GM21619 (cell line): ENCODE measurements at regions not wholly inside any gene's neighbourhood (a gene's known extent, or its start where the extent isn't known, plus 50 kb on each side); places are given as distances from the start of the nearest gene placed in this dataset.

Experiments used
- ATAC-seq: cut with Tn5 transposase; IDR thresholded peaks from one replicate; pipeline ENCODE4 v1.9.1; 2021; ENCODE audit not compliant: unreplicated experiment

GRCh38 chr7:15867441-15867840 lies 181.0 kb upstream of the MEOX2 start:
- ATAC-seq = no peak

- no peak for ATAC-seq
These were observed 180.3 kb upstream of the MEOX2 start for GRCh38 chr7:15866753-15867152.

GRCh38 chr7:15864626-15864991 lies 178.1 kb upstream of the MEOX2 start:
- no peak for ATAC-seq

- ATAC-seq = no peak
These were observed 177.6 kb upstream of the MEOX2 start for GRCh38 chr7:15863951-15864625.

- ATAC-seq = no peak
These were observed 176.3 kb upstream of the MEOX2 start for GRCh38 chr7:15862781-15863165.

- no peak for ATAC-seq
These were observed 175.7 kb upstream of the MEOX2 start for GRCh38 chr7:15862016-15862780.

- no peak for ATAC-seq
These were observed 173.9 kb upstream of the MEOX2 start for GRCh38 chr7:15860264-15860949.

GRCh38 chr7:15857026-15857425 lies 170.5 kb upstream of the MEOX2 start:
- no peak for ATAC-seq

- no peak for ATAC-seq
These were observed 169.8 kb upstream of the MEOX2 start for GRCh38 chr7:15856311-15856710.

- no peak for ATAC-seq
These were observed 169.1 kb upstream of the MEOX2 start for GRCh38 chr7:15855525-15856109.

- ATAC-seq = no peak
These were observed 168.5 kb upstream of the MEOX2 start for GRCh38 chr7:15854841-15855524.

GRCh38 chr7:15853832-15854470 lies 167.5 kb upstream of the MEOX2 start:
- ATAC-seq = no peak

GRCh38 chr7:15851201-15851600 lies 164.7 kb upstream of the MEOX2 start:
- ATAC-seq = no peak

GRCh38 chr7:15848901-15849300 lies 162.4 kb upstream of the MEOX2 start:
- ATAC-seq = no peak

GRCh38 chr7:15848362-15848761 lies 161.9 kb upstream of the MEOX2 start:
- no peak for ATAC-seq

GRCh38 chr7:15845868-15846267 lies 159.4 kb upstream of the MEOX2 start:
- ATAC-seq = no peak

- no peak for ATAC-seq
These were observed 159.0 kb upstream of the MEOX2 start for GRCh38 chr7:15845461-15845860.

- no peak for ATAC-seq
These were observed 153.1 kb upstream of the MEOX2 start for GRCh38 chr7:15839416-15840100.

- ATAC-seq = no peak
These were observed 151.8 kb upstream of the MEOX2 start for GRCh38 chr7:15838265-15838664.

- ATAC-seq = no peak
These were observed 150.9 kb upstream of the MEOX2 start for GRCh38 chr7:15837306-15837950.
